GM23338 (cell line): ENCODE measurements at regions not wholly inside any gene's neighbourhood (a gene's known extent, or its start where the extent isn't known, plus 50 kb on each side); places are given as distances from the start of the nearest gene placed in this dataset.
"Not testable (repeated sequence)": the region's sequence is repeated elsewhere in the genome, so short reads cannot be mapped to it uniquely, and the experiment has no call there.

Experiments
- ATAC-seq: fragments of 200-7000 bp; cut with Tn5 transposase; 3 replicates; pipeline ENCODE4 v1.9.1; 2020
- DNase-seq: peaks from one replicate; pipeline ENCODE4 v3.0.0-alpha.2; 2015; ENCODE audit warnings: low spot score
- H2AFZ ChIP-seq: fragments of 200-600 bp; sonication (generic); 2 replicates; pipeline ENCODE4 v1.8.0; 2016; ENCODE audit warnings: antibody characterized with exemption, mild to moderate bottlenecking, moderate library complexity
- H3F3A ChIP-seq: fragments of 200-600 bp; sonication (generic); replicated peaks from 2 replicates; pipeline ENCODE4 v1.8.0; 2017; ENCODE audit warnings: antibody characterized with exemption, mixed run types, low read depth
- H3K27ac ChIP-seq: fragments of 200-600 bp; sonication (generic); 2 replicates; pipeline ENCODE4 v1.6.1; 2016; ENCODE audit warnings: low read depth
- H3K27me3 ChIP-seq: fragments of 200-600 bp; sonication (generic); 2 replicates; pipeline ENCODE4 v1.8.0; 2016; ENCODE audit warnings: mild to moderate bottlenecking, mixed run types, moderate library complexity; ENCODE audit not compliant: insufficient read depth
- H3K36me3 ChIP-seq: fragments of 200-600 bp; sonication (generic); 2 replicates; pipeline ENCODE4 v1.8.0; 2016; ENCODE audit warnings: mild to moderate bottlenecking; ENCODE audit not compliant: insufficient read depth
- H3K4me1 ChIP-seq: fragments of 200-600 bp; sonication (generic); 2 replicates; pipeline ENCODE4 v1.8.0; 2016; ENCODE audit warnings: mild to moderate bottlenecking, moderate library complexity; ENCODE audit not compliant: insufficient read depth
- H3K4me2 ChIP-seq: fragments of 200-600 bp; sonication (generic); 2 replicates; pipeline ENCODE4 v1.7.1; 2017; ENCODE audit warnings: mixed run types
- H3K4me3 ChIP-seq: fragments of 200-600 bp; sonication (generic); 2 replicates; pipeline ENCODE4 v1.6.1; 2016; ENCODE audit warnings: mixed run types
- H3K79me2 ChIP-seq: fragments of 200-600 bp; sonication (generic); replicated peaks from 2 replicates; pipeline ENCODE4 v1.8.0; 2017; ENCODE audit warnings: mild to moderate bottlenecking; ENCODE audit not compliant: insufficient read depth
- H3K9me2 ChIP-seq: fragments of 200-600 bp; sonication (generic); 2 replicates; pipeline ENCODE4 v1.8.0; 2017; ENCODE audit not compliant: insufficient read depth
- H4K20me1 ChIP-seq: fragments of 200-600 bp; sonication (generic); replicated peaks from 2 replicates; pipeline ENCODE4 v1.8.0; 2017; ENCODE audit warnings: mild to moderate bottlenecking; ENCODE audit not compliant: insufficient read depth
- H3K27ac Mint-ChIP-seq: 2 replicates; pipeline ENCODE4 v1.8.0; 2020; ENCODE audit warnings: inconsistent platforms, mild to moderate bottlenecking, moderate library complexity, mixed read lengths
- H3K27me3 Mint-ChIP-seq: 3 replicates; pipeline ENCODE4 v1.8.0; 2022; ENCODE audit warnings: low read depth, mild to moderate bottlenecking, moderate library complexity, mixed read lengths, inconsistent platforms; ENCODE audit not compliant: insufficient read depth, poor library complexity
- H3K36me3 Mint-ChIP-seq: 3 replicates; pipeline ENCODE4 v1.8.0; 2021; ENCODE audit warnings: low read depth, mild to moderate bottlenecking, inconsistent platforms, moderate library complexity, mixed read lengths
- H3K4me1 Mint-ChIP-seq: 3 replicates; pipeline ENCODE4 v1.8.0; 2020; ENCODE audit warnings: mild to moderate bottlenecking, inconsistent platforms, mixed read lengths
- H3K4me3 Mint-ChIP-seq: 3 replicates; pipeline ENCODE4 v1.8.0; 2021; ENCODE audit warnings: moderate library complexity, mild to moderate bottlenecking, inconsistent platforms, mixed read lengths
- H3K9me3 Mint-ChIP-seq: 3 replicates; pipeline ENCODE4 v1.8.0; 2020; ENCODE audit warnings: moderate library complexity, mild to moderate bottlenecking, inconsistent platforms, mixed read lengths
- TF ChIP-seq, protein P1 (sequence below), 2 experiments: fragments of 200-600 bp in 1 of 2; sonication (generic) in 1 of 2; conservative IDR thresholded peaks; 2 replicates each; pipeline versions ENCODE4 v1.5.1 to v1.6.1; 2016 to 2017; ENCODE audit warnings: antibody characterized with exemption in 2 of 2, low read depth in 2 of 2, mild to moderate bottlenecking in 2 of 2, moderate library complexity in 1 of 2
- TF ChIP-seq, protein P2 (sequence below): fragments of 250-450 bp; sonication (Bioruptor Pico); IDR thresholded peaks from 2 replicates; pipeline ENCODE4 v1.5.0; 2020; ENCODE audit warnings: mild to moderate bottlenecking, moderate library complexity
- TF ChIP-seq, protein P3 (sequence below): IDR thresholded peaks from 2 replicates; pipeline ENCODE4 v1.6.1; 2016; ENCODE audit warnings: antibody characterized with exemption

DNA sequence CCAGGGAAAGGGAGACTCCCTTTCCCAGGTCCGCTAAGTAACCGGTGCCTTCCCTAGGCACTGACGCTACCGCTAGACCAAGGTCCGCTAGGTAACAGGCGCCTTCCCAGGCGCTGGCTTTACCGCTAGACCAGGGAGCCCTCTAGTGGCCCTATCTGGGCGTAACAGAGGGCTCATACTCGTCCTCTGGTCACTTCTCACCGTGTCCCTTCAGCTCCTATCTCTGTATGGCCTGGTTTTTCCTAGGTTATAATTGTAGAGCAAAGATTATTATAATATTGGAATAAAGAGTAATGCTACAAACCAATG is 921.3 kb upstream of the PCDH10 start:
- not testable (repeated sequence) for H4K20me1 ChIP-seq, H3K4me2 ChIP-seq, H3F3A ChIP-seq, H3K4me3 ChIP-seq, H3K4me1 Mint-ChIP-seq, H3K27ac Mint-ChIP-seq, H3K4me3 Mint-ChIP-seq, H3K79me2 ChIP-seq, H3K4me1 ChIP-seq, H3K27ac ChIP-seq, H3K27me3 Mint-ChIP-seq, H3K27me3 ChIP-seq, H2AFZ ChIP-seq
- Histone ChIP-seq H3K9me2 (peaks cover 11% of the 10 kb centered on the region), H3K36me3 (peaks cover 20% of the 10 kb centered on the region)
- peaks cover 47% of the 10 kb centered on the region for H3K36me3 Mint-ChIP-seq
- DNase-seq (peak; percentile 80), ATAC-seq (peak; percentile 77)
- TF ChIP-seq, protein P1, sequence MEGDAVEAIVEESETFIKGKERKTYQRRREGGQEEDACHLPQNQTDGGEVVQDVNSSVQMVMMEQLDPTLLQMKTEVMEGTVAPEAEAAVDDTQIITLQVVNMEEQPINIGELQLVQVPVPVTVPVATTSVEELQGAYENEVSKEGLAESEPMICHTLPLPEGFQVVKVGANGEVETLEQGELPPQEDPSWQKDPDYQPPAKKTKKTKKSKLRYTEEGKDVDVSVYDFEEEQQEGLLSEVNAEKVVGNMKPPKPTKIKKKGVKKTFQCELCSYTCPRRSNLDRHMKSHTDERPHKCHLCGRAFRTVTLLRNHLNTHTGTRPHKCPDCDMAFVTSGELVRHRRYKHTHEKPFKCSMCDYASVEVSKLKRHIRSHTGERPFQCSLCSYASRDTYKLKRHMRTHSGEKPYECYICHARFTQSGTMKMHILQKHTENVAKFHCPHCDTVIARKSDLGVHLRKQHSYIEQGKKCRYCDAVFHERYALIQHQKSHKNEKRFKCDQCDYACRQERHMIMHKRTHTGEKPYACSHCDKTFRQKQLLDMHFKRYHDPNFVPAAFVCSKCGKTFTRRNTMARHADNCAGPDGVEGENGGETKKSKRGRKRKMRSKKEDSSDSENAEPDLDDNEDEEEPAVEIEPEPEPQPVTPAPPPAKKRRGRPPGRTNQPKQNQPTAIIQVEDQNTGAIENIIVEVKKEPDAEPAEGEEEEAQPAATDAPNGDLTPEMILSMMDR (conservative IDR thresholded peaks at IDR 0.05; ENCODE audit: low read depth in 2 of 2), result peak; percentile 74 to 90
- TF ChIP-seq, protein P2, sequence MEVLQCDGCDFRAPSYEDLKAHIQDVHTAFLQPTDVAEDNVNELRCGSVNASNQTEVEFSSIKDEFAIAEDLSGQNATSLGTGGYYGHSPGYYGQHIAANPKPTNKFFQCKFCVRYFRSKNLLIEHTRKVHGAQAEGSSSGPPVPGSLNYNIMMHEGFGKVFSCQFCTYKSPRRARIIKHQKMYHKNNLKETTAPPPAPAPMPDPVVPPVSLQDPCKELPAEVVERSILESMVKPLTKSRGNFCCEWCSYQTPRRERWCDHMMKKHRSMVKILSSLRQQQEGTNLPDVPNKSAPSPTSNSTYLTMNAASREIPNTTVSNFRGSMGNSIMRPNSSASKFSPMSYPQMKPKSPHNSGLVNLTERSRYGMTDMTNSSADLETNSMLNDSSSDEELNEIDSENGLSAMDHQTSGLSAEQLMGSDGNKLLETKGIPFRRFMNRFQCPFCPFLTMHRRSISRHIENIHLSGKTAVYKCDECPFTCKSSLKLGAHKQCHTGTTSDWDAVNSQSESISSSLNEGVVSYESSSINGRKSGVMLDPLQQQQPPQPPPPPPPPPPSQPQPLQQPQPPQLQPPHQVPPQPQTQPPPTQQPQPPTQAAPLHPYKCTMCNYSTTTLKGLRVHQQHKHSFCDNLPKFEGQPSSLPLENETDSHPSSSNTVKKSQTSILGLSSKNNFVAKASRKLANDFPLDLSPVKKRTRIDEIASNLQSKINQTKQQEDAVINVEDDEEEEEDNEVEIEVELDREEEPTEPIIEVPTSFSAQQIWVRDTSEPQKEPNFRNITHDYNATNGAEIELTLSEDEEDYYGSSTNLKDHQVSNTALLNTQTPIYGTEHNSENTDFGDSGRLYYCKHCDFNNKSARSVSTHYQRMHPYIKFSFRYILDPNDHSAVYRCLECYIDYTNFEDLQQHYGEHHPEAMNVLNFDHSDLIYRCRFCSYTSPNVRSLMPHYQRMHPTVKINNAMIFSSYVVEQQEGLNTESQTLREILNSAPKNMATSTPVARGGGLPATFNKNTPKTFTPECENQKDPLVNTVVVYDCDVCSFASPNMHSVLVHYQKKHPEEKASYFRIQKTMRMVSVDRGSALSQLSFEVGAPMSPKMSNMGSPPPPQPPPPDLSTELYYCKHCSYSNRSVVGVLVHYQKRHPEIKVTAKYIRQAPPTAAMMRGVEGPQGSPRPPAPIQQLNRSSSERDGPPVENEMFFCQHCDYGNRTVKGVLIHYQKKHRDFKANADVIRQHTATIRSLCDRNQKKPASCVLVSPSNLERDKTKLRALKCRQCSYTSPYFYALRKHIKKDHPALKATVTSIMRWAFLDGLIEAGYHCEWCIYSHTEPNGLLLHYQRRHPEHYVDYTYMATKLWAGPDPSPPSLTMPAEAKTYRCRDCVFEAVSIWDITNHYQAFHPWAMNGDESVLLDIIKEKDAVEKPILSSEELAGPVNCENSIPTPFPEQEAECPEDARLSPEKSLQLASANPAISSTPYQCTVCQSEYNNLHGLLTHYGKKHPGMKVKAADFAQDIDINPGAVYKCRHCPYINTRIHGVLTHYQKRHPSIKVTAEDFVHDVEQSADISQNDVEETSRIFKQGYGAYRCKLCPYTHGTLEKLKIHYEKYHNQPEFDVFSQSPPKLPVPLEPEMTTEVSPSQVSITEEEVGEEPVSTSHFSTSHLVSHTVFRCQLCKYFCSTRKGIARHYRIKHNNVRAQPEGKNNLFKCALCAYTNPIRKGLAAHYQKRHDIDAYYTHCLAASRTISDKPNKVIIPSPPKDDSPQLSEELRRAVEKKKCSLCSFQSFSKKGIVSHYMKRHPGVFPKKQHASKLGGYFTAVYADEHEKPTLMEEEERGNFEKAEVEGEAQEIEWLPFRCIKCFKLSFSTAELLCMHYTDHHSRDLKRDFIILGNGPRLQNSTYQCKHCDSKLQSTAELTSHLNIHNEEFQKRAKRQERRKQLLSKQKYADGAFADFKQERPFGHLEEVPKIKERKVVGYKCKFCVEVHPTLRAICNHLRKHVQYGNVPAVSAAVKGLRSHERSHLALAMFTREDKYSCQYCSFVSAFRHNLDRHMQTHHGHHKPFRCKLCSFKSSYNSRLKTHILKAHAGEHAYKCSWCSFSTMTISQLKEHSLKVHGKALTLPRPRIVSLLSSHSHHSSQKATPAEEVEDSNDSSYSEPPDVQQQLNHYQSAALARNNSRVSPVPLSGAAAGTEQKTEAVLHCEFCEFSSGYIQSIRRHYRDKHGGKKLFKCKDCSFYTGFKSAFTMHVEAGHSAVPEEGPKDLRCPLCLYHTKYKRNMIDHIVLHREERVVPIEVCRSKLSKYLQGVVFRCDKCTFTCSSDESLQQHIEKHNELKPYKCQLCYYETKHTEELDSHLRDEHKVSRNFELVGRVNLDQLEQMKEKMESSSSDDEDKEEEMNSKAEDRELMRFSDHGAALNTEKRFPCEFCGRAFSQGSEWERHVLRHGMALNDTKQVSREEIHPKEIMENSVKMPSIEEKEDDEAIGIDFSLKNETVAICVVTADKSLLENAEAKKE (CRISPR knock-in tag), result peak; percentile 37; the same call in 1 of the 2 replicates
- peaks cover 45% of the 10 kb centered on the region for H3K9me3 Mint-ChIP-seq

- no peak for ATAC-seq
- Histone ChIP-seq H3K4me3 (no peak overlapping the region), H2AFZ (no peak overlapping the region), H3K79me2 (no peaks in the 10 kb centered on the region), H3F3A (no peaks in the 10 kb centered on the region), H3K36me3 (peaks cover 19% of the 10 kb centered on the region), H3K27me3 (no peaks in the 10 kb centered on the region), H4K20me1 (no peaks in the 10 kb centered on the region), H3K27ac (no peak overlapping the region), H3K4me1 (no peaks in the 10 kb centered on the region), H3K4me2 (no peak overlapping the region), H3K9me2 (peaks cover 13% of the 10 kb centered on the region)
- DNase-seq, result no peak
- Mint-ChIP-seq H3K9me3 (peaks cover 38% of the 10 kb centered on the region), H3K36me3 (peaks cover 39% of the 10 kb centered on the region), H3K4me3 (no peak overlapping the region), H3K4me1 (no peaks in the 10 kb centered on the region), H3K27me3 (peaks cover 3% of the 10 kb centered on the region), H3K27ac (no peak overlapping the region)
- TF ChIP-seq, protein P2 (CRISPR knock-in tag), result no peak
- TF ChIP-seq, protein P3, sequence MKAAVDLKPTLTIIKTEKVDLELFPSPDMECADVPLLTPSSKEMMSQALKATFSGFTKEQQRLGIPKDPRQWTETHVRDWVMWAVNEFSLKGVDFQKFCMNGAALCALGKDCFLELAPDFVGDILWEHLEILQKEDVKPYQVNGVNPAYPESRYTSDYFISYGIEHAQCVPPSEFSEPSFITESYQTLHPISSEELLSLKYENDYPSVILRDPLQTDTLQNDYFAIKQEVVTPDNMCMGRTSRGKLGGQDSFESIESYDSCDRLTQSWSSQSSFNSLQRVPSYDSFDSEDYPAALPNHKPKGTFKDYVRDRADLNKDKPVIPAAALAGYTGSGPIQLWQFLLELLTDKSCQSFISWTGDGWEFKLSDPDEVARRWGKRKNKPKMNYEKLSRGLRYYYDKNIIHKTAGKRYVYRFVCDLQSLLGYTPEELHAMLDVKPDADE, result no peak
Observed at GRCh38 chr4:132228676-132229075, 920.4 kb upstream of the PCDH10 start.
